Stimulated activated naive CD8-positive, alpha-beta T cell treated with anti-CD3 and anti-CD28 coated beads, Interleukin-15, Interleukin-2, amounts not matched to agents 100 ng/mL and 50 ng/mL, for 24 hours (primary cell): ENCODE measurements at regions not wholly inside any gene's neighbourhood (a gene's known extent, or its start where the extent isn't known, plus 50 kb on each side); places are given as distances from the start of the nearest gene placed in this dataset.
"Not testable (repeated sequence)": the region's sequence is repeated elsewhere in the genome, so short reads cannot be mapped to it uniquely, and the experiment has no call there.

Experiments used
- H3K27ac Mint-ChIP-seq: one replicate; pipeline ENCODE4 v1.8.0; 2021; ENCODE audit warnings: mild to moderate bottlenecking, mixed read lengths
- H3K27me3 Mint-ChIP-seq: one replicate; pipeline ENCODE4 v1.8.0; 2021; ENCODE audit warnings: mixed read lengths
- H3K36me3 Mint-ChIP-seq: one replicate; pipeline ENCODE4 v1.8.0; 2021; ENCODE audit warnings: low read depth, mixed read lengths
- H3K4me1 Mint-ChIP-seq: one replicate; pipeline ENCODE4 v1.8.0; 2021; ENCODE audit warnings: low read depth, mixed read lengths
- H3K4me3 Mint-ChIP-seq: one replicate; pipeline ENCODE4 v1.8.0; 2021; ENCODE audit warnings: mild to moderate bottlenecking, mixed read lengths
- H3K9me3 Mint-ChIP-seq: one replicate; pipeline ENCODE4 v1.8.0; 2021; ENCODE audit warnings: mixed read lengths

DNA sequence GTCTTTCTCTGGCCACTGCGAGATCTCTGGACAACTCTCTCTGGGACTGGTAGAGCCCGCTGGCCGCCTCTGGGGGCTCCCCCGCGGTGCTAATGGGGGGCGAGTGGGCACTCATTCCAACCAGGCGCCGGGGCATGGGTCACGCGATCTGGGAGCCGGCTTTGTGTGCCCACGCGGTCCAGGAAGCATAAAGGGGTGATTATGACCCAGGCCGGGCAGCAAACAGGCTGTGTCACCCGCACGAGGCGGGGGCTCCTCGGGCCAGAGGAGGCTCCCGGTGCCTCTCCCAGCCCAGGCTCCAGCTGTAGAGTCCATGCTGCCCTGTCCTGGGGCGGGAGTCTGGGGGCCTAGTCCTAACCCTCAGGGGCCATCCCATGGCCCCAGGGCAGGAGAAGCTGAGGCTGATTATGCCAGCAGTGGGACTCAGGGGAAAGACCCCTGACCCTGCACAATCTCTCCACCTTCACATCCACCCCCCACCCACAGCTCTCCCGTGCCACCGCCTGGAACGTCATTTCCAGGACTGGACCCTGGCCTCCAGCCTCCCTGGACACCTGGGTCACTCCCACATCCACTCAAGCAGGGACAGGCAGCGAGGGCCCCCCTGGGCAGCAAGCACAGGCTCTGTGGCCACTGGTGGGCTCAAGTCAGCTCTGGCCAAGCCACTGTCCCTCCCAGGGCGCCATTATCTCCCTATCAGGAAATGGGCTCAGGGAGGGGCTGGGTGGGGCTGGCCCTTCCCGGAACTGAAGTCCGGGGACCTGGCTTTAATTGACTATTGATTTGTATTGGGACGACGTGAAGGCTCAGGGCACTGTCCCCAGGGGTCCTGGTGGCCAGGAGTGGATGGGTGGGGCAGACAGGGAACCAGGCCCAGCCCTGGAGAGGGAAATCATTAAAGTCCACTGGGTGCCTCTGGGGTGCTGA is 50.0 kb downstream of the PTPRS start:
- Mint-ChIP-seq H3K4me3 (no peak overlapping the region), H3K9me3 (no peaks in the 10 kb centered on the region), H3K36me3 (no peaks in the 10 kb centered on the region), H3K4me1 (peaks cover 24% of the 10 kb centered on the region), H3K27me3 (peaks cover 28% of the 10 kb centered on the region), H3K27ac (no peak overlapping the region)

GRCh38 chr19:5289060-5289990 is 51.3 kb downstream of the PTPRS start:
- Mint-ChIP-seq H3K27me3 (peaks cover 23% of the 10 kb centered on the region), H3K27ac (no peak overlapping the region), H3K4me1 (peaks cover 24% of the 10 kb centered on the region), H3K4me3 (no peak overlapping the region), H3K36me3 (no peaks in the 10 kb centered on the region), H3K9me3 (no peaks in the 10 kb centered on the region)

DNA sequence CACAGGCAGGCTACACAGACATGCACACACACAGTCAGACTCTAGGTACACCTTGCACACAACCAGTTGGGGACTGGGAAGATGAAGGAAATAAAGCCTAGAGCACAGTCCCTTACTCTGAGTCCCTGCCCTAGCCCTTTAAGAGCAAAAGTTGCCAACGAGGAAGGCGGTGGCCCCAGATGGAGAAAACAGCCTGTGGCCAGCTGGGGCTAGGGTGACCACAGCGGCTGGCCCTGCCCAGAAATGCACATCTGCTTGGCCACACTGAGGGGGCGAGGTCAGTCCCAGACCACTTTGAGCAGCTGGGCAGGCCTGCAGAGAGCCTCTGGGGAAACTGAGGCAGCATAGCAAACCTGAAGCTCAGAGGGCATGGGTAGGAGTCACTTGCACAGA is 52.3 kb downstream of the PTPRS start:
- Mint-ChIP-seq H3K4me3 (no peak overlapping the region), H3K27me3 (peaks cover 20% of the 10 kb centered on the region), H3K36me3 (no peaks in the 10 kb centered on the region), H3K9me3 (no peaks in the 10 kb centered on the region), H3K27ac (no peak overlapping the region), H3K4me1 (peaks cover 24% of the 10 kb centered on the region)

- H3K27me3 Mint-ChIP-seq = peaks cover 19% of the 10 kb centered on the region
- no peaks in the 10 kb centered on the region for H3K9me3 Mint-ChIP-seq
- H3K4me1 Mint-ChIP-seq = peaks cover 19% of the 10 kb centered on the region
- H3K4me3 Mint-ChIP-seq = no peak overlapping the region
- peak overlapping the region; percentile 41 for H3K27ac Mint-ChIP-seq
- no peaks in the 10 kb centered on the region for H3K36me3 Mint-ChIP-seq
Measured at GRCh38 chr19:5287066-5287465, 53.5 kb downstream of the PTPRS start.

DNA sequence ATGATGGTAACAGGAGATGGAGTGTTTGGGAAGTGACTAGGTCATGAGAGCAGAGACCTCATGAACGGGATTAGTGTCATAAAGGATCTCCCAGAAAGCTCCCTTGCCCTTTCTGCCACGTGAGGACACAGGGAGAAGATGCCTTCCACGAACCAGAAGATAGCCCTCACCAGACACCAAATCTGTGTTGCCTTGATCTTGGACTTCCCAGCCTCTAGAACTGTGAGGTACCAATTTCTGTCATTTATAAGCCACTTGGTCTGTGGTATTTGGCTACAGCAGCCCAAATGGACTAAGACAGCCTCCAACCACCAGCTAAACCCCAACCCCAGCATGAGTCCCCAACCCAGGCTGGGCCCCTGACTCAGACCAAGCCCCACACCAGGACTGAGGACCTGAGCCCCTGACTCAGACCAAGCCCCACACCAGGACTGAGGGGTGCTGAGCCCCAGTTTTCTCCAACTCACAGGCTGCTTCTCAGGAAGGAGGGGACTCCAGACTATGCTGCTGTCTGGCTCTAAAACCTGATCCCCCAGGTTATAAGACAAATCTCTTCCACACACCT is 54.1 kb downstream of the PTPRS start:
- no peak overlapping the region for H3K4me3 Mint-ChIP-seq
- H3K9me3 Mint-ChIP-seq = no peaks in the 10 kb centered on the region
- H3K4me1 Mint-ChIP-seq = peaks cover 14% of the 10 kb centered on the region
- no peak overlapping the region for H3K27ac Mint-ChIP-seq
- no peaks in the 10 kb centered on the region for H3K36me3 Mint-ChIP-seq
- H3K27me3 Mint-ChIP-seq = peaks cover 14% of the 10 kb centered on the region

DNA sequence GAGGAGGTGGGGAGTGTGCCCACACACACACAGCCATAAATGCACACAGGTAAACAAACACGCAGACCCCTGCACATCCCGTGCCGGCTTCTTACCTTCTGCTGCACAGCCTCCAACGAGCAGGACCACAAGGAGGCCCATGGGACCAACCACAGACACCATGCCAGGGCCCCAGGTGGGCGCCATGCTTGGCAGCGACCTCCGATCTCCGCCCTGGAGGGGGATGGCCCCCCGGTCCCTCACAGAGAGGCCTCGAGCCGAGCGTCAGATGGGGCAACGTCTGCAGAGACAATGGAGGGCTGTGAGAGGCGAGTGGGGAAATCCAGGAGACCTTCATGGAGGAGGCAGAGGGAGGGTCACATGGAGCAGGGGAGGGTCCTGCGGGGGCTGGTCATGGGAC is 54.7 kb downstream of the PTPRS start:
- Mint-ChIP-seq H3K36me3 (no peaks in the 10 kb centered on the region), H3K27ac (no peak overlapping the region), H3K9me3 (no peaks in the 10 kb centered on the region), H3K4me3 (no peak overlapping the region), H3K27me3 (peaks cover 12% of the 10 kb centered on the region), H3K4me1 (peaks cover 13% of the 10 kb centered on the region)

GRCh38 chr19:5285311-5285710 is 55.3 kb downstream of the PTPRS start:
- H3K4me3 Mint-ChIP-seq = no peak overlapping the region
- H3K27ac Mint-ChIP-seq = no peak overlapping the region
- H3K36me3 Mint-ChIP-seq = no peaks in the 10 kb centered on the region
- H3K9me3 Mint-ChIP-seq = no peaks in the 10 kb centered on the region
- peaks cover 13% of the 10 kb centered on the region for H3K4me1 Mint-ChIP-seq
- peaks cover 12% of the 10 kb centered on the region for H3K27me3 Mint-ChIP-seq

GRCh38 chr19:5282901-5283300 is 57.7 kb downstream of the PTPRS start:
- H3K4me1 Mint-ChIP-seq = peaks cover 12% of the 10 kb centered on the region
- H3K9me3 Mint-ChIP-seq = no peaks in the 10 kb centered on the region
- no peaks in the 10 kb centered on the region for H3K36me3 Mint-ChIP-seq
- peaks cover 7% of the 10 kb centered on the region for H3K27me3 Mint-ChIP-seq
- H3K4me3 Mint-ChIP-seq = no peak overlapping the region
- no peak overlapping the region for H3K27ac Mint-ChIP-seq

GRCh38 chr19:5281588-5281987 is 59.0 kb downstream of the PTPRS start:
- H3K4me1 Mint-ChIP-seq = no peaks in the 10 kb centered on the region
- H3K9me3 Mint-ChIP-seq = no peaks in the 10 kb centered on the region
- no peaks in the 10 kb centered on the region for H3K36me3 Mint-ChIP-seq
- H3K4me3 Mint-ChIP-seq = no peak overlapping the region
- no peak overlapping the region for H3K27ac Mint-ChIP-seq
- H3K27me3 Mint-ChIP-seq = peaks cover 4% of the 10 kb centered on the region

DNA sequence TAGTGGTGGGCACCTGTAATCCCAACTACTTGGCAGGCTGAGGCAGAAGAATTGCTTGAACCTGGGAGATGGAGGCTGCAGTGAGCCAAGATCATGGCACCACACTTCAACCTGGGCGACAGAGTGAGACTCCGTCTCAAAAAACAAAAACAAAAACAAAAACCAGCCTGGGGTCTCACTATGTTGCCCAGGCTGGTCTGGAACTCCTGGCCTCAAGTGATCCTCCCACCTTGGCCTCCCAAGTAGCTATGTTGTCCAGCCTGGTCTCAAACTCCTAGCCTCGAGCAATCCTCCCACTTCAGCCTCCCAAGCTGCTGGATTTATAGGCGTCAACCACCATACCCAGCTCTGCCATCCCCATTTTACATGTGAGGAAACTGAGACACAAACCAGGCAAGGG is 64.9 kb downstream of the PTPRS start:
- not testable (repeated sequence) for H3K27ac Mint-ChIP-seq, H3K4me1 Mint-ChIP-seq, H3K36me3 Mint-ChIP-seq, H3K4me3 Mint-ChIP-seq, H3K9me3 Mint-ChIP-seq, H3K27me3 Mint-ChIP-seq

DNA sequence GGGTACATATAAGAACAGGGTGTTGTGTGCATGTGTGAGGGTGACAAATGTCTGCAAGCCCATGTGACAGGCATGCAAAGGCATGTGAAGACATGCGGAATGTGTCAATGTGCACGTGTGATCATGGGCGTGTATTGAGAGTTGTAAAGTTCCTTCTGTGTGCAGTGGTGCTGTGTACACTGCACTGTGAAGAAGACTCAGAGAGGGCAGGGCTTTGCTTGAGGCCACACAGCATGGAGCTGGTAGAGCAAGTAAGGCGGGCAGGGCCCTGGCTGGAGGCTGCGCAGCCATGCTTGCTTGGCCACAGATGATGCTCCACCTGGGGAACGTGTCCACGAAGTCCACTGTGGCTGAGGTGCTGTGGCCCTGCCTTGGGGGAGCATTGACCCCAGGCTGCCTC is 66.8 kb downstream of the PTPRS start:
- H3K27me3 Mint-ChIP-seq = no peaks in the 10 kb centered on the region
- H3K36me3 Mint-ChIP-seq = no peaks in the 10 kb centered on the region
- no peaks in the 10 kb centered on the region for H3K9me3 Mint-ChIP-seq
- no peaks in the 10 kb centered on the region for H3K4me1 Mint-ChIP-seq
- H3K27ac Mint-ChIP-seq = no peak overlapping the region
- H3K4me3 Mint-ChIP-seq = no peak overlapping the region

- no peak overlapping the region for H3K4me3 Mint-ChIP-seq
- H3K27ac Mint-ChIP-seq = no peak overlapping the region
- H3K9me3 Mint-ChIP-seq = no peaks in the 10 kb centered on the region
- H3K27me3 Mint-ChIP-seq = no peaks in the 10 kb centered on the region
- no peaks in the 10 kb centered on the region for H3K4me1 Mint-ChIP-seq
- H3K36me3 Mint-ChIP-seq = no peaks in the 10 kb centered on the region
Measured at GRCh38 chr19:5271145-5271544, 69.5 kb downstream of the PTPRS start.

DNA sequence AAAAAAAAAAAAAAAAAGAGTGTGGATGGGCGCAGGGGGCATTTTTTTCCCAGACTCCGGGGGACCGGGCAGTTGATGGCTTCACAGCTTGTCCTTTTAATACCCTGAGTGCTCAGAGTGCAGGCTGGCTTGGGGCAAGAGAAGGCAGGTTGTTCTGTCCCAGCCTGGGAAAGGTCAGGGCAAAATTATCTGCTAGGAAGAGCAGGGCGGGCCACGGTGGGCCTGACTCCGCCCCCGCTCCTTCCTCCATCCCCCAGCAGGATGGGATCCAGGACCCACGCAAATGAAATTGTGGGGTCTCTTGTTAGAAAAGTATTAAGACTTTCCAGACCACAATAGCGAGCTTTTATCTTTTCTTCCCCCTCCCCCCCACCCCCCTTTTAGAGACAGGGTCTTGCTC is 70.7 kb downstream of the PTPRS start:
- Mint-ChIP-seq H3K36me3 (no peaks in the 10 kb centered on the region), H3K9me3 (no peaks in the 10 kb centered on the region), H3K27me3 (no peaks in the 10 kb centered on the region), H3K4me3 (no peak overlapping the region), H3K4me1 (no peaks in the 10 kb centered on the region), H3K27ac (no peak overlapping the region)

DNA sequence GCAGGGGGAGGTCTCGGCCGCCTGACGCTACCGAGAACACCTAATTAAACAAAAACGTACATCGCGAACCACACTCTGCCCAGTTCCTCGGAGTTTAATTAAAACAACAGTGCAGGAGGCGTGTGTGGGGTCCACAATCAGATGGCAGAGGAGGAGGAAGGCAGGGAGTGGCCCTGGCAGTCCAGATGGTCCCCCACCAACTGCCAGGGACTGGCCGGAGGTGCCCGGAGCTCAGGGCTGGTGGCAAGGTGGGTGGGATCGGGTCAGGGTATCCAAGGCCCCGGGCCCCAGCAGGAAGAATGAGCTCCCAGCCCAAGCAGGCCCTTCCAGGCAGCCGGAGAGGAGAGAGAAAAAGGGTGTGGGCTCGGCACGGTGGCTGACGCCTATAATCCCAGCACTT is 71.3 kb downstream of the PTPRS start:
- Mint-ChIP-seq H3K36me3 (no peaks in the 10 kb centered on the region), H3K4me3 (no peak overlapping the region), H3K9me3 (no peaks in the 10 kb centered on the region), H3K4me1 (no peaks in the 10 kb centered on the region), H3K27me3 (no peaks in the 10 kb centered on the region), H3K27ac (no peak overlapping the region)

DNA sequence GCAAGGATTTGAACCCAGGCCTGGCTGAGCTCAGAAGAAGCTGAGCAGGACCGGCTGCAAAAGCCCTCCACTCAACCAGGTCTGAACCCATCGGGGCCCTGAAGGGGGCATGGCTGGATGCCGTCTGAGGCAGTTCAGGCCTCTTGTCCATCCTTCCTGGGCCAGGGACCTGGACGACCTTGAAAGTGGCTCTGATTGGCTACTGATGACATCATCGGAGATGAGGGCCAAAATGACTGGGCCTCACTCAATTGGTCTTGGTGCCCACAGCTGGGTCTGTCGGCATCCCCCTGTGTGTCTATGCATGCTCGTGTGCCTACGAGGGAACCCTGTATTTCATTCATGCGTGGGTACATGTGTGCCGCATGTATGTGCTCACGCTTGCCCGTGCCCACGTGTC is 71.8 kb downstream of the PTPRS start:
- no peaks in the 10 kb centered on the region for H3K9me3 Mint-ChIP-seq
- H3K36me3 Mint-ChIP-seq = no peaks in the 10 kb centered on the region
- no peak overlapping the region for H3K27ac Mint-ChIP-seq
- H3K4me1 Mint-ChIP-seq = no peaks in the 10 kb centered on the region
- H3K4me3 Mint-ChIP-seq = no peak overlapping the region
- no peaks in the 10 kb centered on the region for H3K27me3 Mint-ChIP-seq
